Stimulated activated effector memory CD8-positive, alpha-beta T cell treated with anti-CD3 and anti-CD28 coated beads, Interleukin-12 subunit alpha, Interleukin-12 subunit beta, amount 100 ng/mL, for 72 hours (primary cell): ENCODE measurements at regions not wholly inside any gene's neighbourhood (a gene's known extent, or its start where the extent isn't known, plus 50 kb on each side); places are given as distances from the start of the nearest gene placed in this dataset.

ENCODE experiments used
- ATAC-seq: fragments of 150-1000 bp; cut with Tn5 transposase; 2 replicates; pipeline ENCODE4 v1.10.0; 2021
- DNase-seq, 2 donors: peaks; one replicate each; pipeline ENCODE4 v3.0.0; 2021 to 2022; ENCODE audit warnings: low spot score in 2 of 2
- H3K27ac Mint-ChIP-seq: one replicate; pipeline ENCODE4 v1.8.0; 2022; ENCODE audit warnings: mild to moderate bottlenecking, mixed read lengths
- H3K36me3 Mint-ChIP-seq: one replicate; pipeline ENCODE4 v1.8.0; 2022; ENCODE audit warnings: mild to moderate bottlenecking, mixed read lengths
- H3K4me1 Mint-ChIP-seq: one replicate; pipeline ENCODE4 v1.8.0; 2022; ENCODE audit warnings: mixed read lengths
- H3K4me3 Mint-ChIP-seq: one replicate; pipeline ENCODE4 v1.8.0; 2022; ENCODE audit warnings: mild to moderate bottlenecking, mixed read lengths
- H3K9me3 Mint-ChIP-seq: one replicate; pipeline ENCODE4 v1.8.0; 2022; ENCODE audit warnings: mixed read lengths

- no peak overlapping the region for H3K4me3 Mint-ChIP-seq
- no peaks in the 10 kb centered on the region for H3K4me1 Mint-ChIP-seq
- DNase-seq (no peak), ATAC-seq (no peak)
- no peaks in the 10 kb centered on the region for H3K36me3 Mint-ChIP-seq
- H3K27ac Mint-ChIP-seq, result no peak overlapping the region
- H3K9me3 Mint-ChIP-seq, result no peaks in the 10 kb centered on the region
Observed at GRCh38 chr6:3509336-3509735, 52.5 kb upstream of the SLC22A23 start.

GRCh38 chr6:3506751-3507383 is 50.0 kb upstream of the SLC22A23 start:
- H3K27ac Mint-ChIP-seq, result no peak overlapping the region

More at GRCh38 chr6:3506751-3507383, 50.0 kb upstream of the SLC22A23 start:
- no peaks in the 10 kb centered on the region for H3K9me3 Mint-ChIP-seq
- no peak for ATAC-seq
- H3K4me3 Mint-ChIP-seq, result no peak overlapping the region
- DNase-seq, result no peak
- H3K4me1 Mint-ChIP-seq, result no peaks in the 10 kb centered on the region
- H3K36me3 Mint-ChIP-seq, result no peaks in the 10 kb centered on the region
